GM19351 (cell line): ENCODE measurements at regions not wholly inside any gene's neighbourhood (a gene's known extent, or its start where the extent isn't known, plus 50 kb on each side); places are given as distances from the start of the nearest gene placed in this dataset.

Source experiments
- ATAC-seq: cut with Tn5 transposase; IDR thresholded peaks from one replicate; pipeline ENCODE4 v1.9.1; 2021; ENCODE audit warnings: mild to moderate bottlenecking, moderate library complexity; ENCODE audit not compliant: unreplicated experiment

DNA sequence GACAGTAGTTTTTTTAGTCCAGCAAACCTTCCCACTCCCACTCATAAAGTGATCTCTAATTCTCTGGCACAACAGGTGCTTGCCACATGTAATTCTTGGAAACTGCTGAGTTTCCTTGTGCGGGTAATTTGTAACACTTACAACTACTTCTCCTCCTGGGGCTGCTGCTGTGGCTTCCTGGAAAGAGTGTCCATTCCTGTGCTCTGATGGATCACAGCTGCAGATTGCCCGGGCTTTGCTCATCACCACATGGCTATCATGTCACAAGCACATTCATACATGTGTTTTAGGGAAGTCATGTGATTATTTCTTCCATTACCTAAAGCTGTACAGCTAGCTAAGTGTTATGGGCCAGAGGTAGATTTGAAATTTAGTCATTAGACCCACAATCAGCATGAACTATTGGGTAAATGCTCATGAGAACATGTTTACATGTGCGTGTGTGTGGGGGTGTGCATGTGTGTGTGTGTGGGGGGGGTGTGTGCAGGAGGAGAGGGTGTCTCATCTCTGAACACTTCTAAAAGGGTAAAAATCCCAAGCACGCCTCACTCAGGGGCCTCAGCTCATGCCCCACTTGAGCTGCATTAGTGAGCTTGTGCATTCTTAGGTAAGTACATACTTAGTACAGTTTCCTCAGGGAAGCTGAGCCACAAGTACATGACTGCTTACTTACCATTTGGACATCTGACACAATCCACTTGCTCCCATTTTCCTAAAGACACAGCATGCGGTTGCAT is 118.1 kb upstream of the CCDC112 start:
- peak; percentile 50 for ATAC-seq

DNA sequence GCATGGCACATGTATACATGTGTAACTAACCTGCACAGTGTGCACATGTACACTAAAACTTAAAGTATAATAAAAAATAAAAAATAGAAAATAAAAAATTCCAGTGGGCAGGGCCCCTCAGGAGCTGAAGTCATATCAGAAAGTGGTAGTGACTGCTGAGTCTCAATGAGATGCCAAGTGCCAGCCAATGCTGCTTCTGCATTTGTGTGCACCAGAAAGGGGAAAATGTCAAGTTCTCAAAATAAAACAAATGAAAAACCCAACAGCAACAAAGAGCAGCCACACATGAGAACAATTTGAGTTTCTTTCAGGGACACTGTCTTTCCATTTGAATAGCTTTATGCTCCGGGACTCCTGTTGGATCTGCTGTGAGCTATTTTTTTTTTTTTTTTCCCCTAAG is 117.2 kb upstream of the CCDC112 start:
- ATAC-seq, result no peak

DNA sequence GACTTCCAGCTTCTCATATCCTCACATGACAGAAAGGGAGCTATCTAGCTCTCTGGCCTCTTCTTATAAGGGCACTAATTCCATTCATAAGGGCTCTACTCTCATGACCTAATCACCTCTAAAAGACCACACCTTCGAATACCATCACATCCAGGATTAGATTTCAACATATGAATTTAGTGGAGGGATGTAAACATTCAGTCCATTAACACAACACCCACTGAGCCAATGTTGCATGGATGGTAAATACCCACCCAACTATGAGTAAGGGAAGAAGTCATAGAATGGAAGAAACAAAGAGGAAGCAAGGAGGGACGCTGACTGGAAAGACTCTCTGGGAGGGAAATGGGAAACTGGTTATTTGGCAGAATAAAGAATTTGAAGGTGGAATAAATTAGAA is 112.6 kb upstream of the CCDC112 start:
- ATAC-seq, result no peak

DNA sequence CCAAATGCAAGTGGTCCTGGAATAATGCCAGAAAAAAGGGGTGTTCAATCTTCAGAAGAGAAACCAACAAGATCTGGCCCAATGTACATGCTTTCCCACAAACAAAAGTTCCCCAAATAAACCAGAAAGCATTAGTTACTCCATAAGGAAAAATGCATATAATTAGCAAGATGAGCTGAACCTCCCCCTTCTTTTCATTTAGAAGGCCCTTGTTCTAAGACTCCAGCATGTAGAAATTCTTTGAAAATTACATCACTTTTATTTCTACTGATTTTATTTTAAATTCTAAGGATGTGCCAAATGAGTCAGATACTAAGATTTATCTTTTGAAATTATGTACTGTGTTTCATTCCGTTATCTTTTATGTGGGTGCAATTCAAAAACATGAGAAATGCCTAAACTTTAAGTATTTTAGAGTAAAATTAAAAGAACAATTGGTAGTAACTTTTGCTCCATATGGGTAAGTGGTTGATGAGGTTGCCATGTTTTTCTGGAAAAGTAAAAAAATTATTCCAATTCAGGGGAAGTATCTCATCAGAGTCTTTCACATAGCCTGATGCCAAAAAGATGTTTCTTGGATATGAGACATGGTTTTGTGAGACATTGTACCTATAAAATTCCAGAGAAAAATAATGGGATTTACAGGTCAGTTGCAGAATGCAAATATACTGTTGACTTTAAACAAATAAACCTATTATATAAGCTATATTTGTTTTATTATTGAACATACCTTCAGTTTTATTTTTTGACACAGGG is 106.5 kb upstream of the CCDC112 start:
- ATAC-seq, result no peak

DNA sequence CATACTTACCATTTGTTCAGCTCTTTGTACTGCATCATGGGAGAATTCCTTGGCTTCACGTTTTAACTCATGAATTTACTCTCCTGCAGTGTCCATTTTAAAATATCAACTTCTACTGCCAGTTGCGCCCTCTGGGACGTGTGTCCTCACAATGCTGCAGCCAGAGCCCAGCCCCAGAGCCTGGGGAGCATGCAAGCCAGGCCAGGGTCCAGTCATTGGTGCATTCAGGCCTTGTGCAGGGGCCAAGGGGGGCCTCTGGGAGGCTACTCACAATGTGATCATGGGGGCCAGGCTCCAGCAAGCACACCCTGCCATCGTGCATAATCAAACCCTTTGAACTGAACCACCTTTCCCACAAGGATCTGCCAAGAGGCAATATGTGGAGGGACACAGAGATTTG is 105.6 kb upstream of the CCDC112 start:
- ATAC-seq, result no peak

DNA sequence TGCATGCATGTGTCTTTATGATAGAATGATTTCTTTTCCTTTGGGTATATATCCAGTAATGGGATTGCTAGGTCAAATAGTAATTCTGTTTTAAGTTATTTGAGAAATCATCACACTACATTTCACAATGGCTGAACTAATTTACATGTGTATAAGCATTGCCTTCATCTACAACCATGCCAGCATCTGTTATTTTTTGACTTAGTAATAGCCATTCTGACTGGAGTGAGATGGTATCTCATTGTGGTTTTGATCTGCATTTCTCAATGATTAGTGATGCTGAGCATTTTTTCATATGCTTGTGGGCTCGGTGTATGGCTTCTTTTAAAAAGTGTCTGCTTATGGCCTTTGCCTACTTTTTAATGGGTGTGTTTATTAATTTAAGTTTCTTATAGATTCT is 102.3 kb upstream of the CCDC112 start:
- no peak for ATAC-seq

DNA sequence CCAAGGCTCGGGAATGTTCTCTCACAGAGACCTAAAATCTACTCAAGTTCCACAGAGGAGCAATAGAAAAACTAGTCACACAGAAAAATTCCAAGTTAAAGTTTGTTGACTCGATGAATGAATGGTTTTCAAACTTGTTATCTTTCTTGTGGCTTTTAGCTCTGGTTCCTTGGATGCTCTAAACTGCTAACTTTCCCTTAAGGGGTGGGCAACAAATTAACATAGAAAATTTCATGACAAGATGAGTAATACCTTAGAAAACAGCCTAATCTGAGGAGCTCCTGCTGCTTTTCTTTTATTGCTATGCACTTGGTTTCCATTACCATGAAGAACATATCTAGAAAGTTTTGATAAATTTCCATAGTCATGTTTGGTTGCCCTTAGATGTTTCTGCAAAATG is 100.2 kb upstream of the CCDC112 start:
- ATAC-seq, result no peak

DNA sequence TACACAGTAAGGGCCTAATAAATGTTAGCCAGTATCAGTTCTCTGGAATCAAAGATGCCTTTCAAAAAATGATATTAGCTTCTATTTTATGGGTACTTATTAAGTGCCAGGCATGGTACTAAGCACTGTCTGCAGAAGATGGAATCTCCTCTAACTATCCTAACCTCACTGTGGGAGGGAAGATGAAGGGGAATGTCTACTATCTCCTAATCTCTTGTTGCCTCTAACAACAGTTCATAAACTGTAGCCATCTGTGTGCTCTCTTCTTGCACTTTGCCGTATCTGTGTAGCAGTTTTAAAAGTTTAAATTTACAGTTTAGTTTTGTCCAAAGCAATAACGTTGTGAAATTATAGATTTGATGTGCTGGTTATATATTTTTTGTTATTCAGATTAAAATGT is 99.6 kb upstream of the CCDC112 start:
- no peak for ATAC-seq

DNA sequence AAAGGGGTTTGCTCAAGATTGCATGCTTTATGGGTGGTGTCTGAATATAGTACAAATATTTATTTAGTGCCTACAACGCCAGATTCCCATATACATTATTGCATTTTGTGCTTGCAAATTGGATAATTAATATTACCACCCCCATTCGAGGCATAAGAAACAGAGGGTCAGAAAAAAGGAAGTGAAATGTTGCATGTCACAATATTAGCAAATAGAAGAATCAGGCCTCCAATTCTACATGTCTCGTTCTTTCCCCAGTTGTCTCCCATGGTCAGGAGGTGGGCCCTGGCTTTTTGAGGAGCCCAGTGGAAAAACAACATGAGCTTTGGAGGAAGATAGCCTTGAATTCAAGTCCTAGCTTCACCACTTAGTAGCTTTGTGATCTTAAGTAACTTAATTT is 98.1 kb upstream of the CCDC112 start:
- ATAC-seq, result peak; percentile 45

DNA sequence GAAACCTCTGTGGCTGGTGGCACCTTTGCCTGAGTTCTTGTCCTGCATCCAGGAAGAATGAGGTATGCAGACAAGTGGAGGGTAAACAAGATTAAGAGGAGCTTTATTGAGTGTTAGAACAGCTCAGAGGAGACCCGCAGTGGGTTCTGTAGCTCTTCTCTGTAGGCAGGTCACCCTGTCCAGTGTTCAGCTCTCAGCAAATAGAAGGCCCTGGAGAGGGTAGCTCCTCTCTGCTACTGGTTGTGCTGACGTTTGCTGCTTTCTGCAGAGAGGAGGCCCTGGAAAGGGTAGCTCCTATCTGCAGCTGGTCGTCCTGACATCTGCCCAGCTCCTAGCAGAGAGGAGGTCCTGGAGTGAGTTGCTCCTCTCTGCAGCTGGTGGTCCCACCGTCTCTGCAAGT is 96.8 kb upstream of the CCDC112 start:
- ATAC-seq, result no peak

DNA sequence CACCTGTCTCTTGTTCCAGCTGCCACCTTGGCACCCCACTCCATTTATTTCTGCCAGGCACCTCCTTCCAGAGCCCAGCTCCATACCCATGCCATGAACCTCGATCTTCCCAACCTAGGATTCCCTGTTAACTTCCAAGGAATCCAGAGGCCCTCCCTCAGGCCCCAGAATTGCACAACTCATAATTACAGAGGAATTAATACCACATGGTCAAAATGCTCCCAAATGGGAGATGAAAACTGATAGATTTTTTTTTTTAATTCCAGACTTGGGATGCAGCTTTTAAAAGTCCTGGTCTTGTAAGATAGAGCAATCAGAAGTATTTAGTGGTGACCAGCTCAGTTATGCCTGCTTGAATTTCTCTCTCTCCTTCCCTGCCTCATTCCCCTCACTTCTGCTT is 96.2 kb upstream of the CCDC112 start:
- ATAC-seq, result no peak

DNA sequence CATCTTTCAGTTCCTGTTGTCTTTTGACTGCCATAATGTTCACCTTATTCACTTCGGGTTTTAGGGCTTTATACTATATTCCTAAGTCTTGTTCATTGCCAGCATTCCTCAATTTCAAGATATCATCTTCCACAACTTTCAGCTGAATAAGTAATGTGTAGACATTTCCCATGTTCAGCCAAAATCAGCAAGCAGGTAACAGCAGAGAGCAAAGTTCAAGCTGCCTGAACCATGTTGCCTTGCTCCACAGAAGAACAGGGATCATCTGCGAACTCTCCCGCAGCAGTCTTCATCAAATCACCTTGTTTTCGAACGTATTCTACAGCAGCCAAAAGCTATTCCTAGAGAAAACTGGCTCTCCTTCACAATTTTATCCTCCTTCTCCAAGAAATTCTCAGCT is 95.3 kb upstream of the CCDC112 start:
- ATAC-seq, result no peak

DNA sequence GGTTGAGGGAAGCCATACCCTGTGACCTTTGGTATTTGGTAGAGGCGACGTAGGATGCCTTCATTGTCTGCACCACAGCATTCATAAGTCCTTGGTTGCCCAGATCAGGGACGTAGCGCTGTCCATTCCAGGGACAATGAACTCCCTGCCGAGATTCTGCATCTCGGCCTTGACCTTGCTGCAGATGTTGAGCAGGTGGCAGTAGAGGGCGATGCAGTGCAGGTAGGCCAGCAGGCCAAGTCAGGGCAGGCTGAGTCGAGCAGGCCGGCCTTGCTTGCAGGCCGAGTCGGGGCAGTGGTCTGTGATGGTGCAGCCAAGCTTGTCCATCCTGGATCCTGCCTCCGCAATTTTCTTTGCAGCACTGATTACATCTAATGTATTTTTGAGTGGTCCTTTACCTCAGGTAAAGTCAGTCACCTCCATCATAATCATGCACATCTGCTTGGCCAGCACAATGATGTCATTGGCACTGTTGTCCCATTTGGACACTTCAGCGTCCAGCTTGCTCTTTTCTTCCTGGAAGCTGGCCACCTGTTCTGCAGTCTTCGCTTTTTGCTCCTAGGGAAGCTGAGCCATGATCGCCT is 93.4 kb upstream of the CCDC112 start:
- no peak for ATAC-seq

DNA sequence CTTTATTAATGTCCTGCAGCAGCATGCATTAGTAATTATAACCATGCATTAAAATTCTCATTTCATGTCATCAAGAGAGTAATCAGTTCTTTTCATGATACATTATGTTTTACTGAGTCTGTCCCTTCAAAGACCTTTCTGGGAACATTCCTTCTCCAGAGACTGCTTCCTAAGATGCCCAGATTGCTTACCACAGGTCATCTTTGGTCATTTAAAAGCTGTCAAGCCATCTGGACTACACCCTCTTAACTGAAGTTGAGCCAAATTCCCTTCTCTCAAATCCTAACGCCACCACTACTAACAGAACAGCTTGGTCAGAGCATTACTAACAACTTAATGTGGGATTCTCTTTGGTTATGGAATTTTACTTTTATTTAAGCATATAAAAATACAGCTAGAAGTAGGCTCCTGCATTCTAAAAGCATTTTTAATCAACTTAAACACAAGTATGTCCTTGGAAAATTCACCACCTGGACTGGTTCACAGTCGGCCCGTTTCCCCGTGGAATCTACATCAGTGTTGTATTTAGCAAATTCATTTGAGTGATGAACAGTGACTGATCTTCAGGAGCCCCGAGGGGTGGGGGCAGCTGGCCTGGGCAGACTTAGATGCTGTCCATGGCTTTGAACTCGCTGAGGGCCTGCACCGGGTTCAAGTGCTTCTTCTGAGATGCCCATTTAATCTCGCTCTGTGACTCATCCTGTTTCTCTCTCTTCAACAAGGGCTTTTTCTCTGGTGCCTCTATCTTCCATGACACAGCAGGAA is 92.8 kb upstream of the CCDC112 start:
- ATAC-seq, result no peak

DNA sequence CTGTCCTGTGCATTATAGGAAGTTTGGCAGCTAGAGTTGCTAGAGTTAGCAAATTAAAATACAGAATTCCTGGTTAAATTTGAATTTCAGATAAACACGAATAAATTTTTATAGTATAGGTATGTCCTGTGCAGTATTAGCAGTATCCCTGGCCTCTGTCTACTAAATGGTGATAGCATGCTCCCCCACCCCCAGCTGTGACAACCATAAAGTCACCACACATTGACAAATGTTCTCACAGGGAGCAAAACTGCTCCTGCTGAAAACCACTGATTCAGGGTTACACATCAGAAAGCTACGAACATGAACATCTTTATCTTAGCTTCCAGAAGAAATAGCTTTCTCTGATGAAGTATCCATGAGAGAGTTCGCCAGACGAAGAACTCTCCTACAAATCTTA is 91.8 kb upstream of the CCDC112 start:
- no peak for ATAC-seq

DNA sequence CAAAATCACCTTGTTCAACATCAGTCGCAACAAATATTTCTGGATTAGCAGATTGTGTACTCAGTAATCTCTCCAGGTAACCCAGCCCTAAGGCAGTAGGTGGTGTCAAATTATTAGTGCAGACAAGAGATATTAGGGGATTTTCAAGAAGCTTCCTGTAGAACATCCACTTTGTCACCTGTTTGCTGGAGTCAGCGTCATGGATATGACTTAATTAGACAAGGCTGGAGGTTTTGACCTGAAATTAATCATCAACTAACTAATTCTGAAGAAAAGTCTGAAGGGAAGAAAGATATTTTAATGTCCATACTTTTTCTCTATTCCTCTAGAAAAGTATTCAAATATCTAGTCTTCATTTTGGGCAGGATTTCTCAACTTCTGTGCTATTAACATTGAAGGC is 91.4 kb upstream of the CCDC112 start:
- ATAC-seq, result no peak

DNA sequence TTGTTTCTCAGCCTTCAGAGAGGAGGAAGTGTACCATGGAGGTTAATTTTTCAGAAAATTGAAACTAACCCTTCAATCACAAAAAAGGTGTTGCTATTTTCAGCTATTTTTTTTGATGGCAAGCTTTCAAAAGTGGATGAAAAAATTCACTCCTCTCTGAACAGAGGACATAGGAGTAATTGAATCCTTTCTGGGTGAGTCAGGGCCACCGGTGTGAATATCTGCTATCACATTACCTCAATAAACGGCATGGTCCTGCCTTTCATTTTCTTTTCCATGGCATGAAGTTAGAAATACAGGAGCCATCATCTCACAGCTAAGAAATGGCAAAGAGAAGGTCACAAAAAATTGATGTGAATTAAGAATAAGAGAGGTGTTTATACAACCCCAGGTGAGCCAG is 90.2 kb upstream of the CCDC112 start:
- no peak for ATAC-seq

DNA sequence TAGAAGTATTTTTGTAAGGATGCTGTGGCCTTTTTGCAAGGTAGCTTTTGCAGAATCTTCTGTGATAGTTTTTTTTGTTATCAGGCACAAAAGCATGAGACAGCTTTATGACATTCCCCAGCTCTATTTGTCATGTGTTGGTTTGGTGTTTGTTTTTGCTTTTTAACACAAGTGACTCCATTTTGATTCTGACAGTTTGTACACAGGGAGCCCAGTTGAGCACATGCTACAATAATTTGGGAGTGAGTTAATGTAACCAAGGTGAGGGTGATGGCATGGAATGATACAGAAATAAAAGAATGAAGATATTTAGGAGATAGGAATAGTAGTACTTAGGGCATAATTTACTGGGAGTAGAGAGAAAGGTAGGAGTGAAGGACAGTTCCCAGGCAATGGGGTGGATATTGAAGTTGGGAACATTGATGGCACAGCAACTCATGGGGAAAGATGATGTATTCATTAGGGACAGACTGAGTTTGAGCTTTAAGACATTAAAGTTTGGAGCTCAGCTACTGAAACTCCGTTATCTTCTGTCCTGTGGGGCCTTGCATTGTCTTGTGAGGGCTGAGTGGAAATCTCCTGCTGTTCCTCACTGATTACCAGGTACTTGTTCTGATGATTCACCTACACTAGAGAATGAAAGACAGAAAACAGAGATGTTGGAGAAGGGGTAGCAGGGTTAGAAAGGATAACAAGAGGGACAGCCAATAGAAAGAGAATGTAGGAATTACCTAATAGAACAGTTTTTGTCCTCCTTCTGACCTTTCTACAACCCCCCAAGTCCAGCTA is 88.3 kb upstream of the CCDC112 start:
- ATAC-seq, result no peak

DNA sequence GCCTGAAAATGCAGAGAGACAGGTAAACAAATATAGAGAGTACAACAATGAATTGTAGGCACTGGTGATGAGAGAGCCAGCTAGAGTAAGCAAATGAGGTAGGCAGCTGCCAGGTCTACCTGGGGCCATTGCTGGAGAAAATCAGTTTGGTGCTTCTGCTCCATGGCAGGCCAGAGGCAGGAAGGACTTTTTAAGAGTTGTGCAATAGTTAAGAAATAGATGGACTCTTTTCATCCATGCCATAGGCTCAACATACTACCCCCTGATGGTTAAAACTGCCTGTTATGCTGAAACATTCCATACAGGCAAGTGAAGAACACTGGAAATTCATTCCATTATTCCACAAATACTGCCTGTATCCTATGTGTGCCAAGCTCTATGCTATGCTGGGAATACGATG is 86.5 kb upstream of the CCDC112 start:
- ATAC-seq, result no peak

DNA sequence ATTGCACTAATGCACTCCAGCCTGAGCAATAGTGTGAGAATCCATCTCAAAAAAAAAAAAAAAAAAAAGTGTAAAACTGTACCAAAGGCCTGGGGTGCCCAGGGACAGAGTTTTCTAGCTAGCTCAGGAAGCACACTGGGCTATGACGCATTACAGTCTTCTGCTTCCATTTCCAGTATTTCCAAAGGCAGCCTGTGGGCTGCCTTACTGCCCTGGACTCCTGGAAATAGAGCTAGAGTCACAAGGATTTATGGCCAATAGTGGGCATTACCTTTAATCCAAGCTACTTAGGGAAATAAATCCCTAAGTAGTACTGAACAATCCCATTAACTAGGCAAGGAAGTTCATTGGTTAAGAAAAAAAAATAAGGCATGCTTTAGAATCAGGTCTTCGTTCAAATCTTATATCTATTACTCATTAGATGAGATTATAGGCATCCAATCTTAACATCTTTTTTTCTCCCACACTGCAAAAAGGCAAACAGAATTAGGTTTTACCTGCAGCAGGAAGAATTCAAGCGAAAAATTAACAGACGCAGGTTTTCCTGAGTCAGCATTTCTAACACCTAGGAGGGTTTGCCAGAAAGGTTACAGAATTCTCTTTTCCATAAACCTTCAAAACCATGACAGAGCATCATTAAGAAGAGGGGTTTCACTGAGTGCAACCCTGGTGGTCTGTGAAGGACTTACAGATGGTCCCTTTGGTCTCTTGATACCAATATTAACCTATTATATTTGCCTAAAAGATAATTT is 85.6 kb upstream of the CCDC112 start:
- no peak for ATAC-seq
